Effector CD8-positive, alpha-beta T cell (primary cell): ENCODE measurements at regions not wholly inside any gene's neighbourhood (a gene's known extent, or its start where the extent isn't known, plus 50 kb on each side); places are given as distances from the start of the nearest gene placed in this dataset.

Experiments used
- DNase-seq: peaks from one replicate; lab custom pipeline; 2025; lab: John Stamatoyannopoulos, UW

DNA sequence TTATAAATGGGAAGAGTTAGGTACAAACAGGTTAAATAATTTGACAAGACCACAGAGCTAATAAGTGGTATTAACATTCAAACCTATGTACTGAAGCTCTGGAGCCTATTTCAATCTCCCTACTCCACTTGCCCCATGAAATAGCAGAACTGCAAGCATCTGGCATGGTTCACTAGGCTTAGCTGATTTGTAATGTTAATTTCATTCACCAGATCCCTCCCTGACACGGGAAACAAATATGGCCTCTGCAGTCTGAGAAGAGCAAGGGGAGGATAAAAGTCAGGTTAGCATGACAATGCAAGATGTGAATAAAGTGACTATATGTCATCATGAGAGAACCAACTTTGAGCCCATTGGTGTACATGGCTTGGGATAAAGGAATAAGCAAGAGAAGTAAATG lies 428.8 kb downstream of the BRINP1 start:
- DNase-seq, result no peak

DNA sequence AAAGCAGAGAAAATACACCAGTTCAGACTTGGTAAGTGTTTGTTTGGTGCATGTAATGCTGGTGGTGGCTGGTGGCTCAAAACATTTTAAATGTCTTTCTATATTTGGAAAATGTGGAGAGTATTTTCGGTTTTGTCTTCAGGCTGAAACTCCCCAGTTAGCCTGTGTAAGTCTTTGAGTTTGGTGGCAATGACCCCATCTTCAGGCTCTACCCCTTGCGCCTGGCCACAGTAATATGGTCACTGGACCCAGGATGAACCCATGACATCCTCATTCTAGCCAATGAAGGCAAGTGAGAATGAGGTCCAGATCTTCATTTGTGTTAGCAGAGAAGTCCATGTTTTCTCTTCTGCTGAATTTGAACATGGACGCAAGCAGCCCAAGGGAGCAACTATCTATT lies 422.6 kb downstream of the BRINP1 start:
- no peak for DNase-seq

DNA sequence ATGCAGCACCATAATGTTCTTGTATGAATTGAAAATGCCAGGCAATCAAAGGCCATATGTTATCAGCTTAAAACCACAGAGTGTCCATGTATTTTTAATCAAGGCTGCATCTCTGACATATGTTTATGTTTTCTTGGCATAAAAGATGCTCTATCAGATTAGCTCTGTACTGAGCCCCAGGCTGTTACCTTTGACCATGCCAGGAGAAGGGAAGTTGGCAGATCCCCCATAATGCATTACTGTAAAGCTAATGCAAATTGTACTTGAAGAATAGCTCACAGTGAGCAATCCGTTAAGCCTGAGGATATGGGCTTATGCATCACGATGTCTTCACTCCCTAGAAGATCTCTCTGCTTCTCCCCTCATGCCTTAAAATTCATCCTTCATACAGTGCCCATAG lies 414.4 kb downstream of the BRINP1 start:
- DNase-seq, result no peak

GRCh38 chr9:118957585-118957984 lies 411.6 kb downstream of the BRINP1 start:
- no peak for DNase-seq

GRCh38 chr9:118959366-118959765 lies 409.9 kb downstream of the BRINP1 start:
- no peak for DNase-seq

DNA sequence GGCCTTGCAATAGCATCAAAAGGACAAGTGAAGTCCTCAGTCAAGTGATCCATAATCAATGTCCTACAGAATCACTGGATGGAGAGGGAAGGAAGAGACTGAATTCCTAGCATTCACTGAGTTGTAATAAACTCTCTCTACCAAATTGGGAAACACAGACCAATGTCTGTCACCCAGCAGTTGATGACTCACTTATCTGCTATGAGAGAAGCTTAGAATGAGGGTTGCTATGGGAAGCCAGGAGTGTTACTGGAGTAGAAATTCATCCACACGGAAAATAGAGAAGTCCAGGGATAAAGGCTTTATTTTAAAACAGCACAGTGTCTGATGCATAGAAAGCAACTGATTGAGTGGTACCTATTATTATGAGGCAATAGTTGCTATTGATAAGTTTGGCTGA lies 407.4 kb downstream of the BRINP1 start:
- DNase-seq, result no peak

DNA sequence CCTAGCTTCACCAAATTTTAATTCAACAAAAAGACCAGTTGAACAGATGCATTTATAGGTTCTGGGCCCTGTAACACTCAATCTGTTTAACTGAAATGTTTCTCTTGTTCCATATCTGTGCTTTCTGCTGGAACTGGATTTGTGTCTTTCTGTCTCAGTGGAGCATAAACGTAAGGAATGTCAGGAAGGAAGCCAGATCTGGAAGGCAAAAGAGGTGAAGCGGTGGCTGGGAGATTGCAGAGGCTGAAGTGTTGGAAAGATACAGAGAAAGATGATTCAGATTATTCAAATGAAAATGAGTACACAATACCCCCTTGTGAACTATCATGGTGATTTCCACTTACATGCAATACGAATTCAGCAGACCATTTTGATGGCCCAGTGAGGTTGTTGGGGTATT lies 406.8 kb downstream of the BRINP1 start:
- no peak for DNase-seq

DNA sequence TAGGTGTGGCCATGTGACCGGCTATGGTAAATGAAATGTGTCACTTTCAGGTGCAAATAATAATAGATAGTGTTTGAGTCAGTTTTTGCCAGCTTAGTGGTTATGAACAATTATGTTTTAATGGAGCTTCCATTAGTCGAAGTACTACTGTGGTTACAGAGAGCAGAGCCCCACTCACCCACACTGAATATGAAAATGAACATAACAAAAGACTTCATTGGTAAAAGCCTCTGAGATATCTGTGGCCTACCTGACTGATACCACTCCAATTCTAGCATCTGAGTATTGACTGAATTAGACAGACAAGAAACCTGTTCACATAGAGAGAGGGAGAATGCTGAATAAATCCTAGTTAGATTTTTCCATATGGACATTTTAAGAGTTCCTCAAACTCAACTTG lies 405.6 kb downstream of the BRINP1 start:
- DNase-seq, result no peak

- DNase-seq, result no peak
Measured at GRCh38 chr9:118967901-118968300, 401.3 kb downstream of the BRINP1 start.

- DNase-seq, result no peak
Measured at GRCh38 chr9:118975736-118976135, 393.5 kb downstream of the BRINP1 start.

DNA sequence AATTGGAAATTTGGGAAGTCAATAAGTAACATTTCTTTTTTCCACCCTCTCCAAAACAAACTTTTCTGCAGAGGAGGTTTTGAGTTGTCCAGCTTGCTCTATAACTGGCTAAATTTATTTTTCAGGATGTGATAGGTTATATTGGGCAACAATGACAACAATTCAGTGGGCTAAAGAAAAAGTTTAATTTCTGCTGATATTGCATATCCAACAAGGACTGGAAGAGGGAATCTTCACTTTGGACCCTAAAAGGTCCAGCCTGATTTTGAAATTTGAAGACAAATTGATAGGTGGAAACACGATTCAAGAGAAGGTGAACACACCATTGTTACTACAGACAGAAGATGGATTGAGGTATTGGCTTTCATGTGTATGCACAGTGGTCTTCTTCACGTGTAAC lies 393.1 kb downstream of the BRINP1 start:
- DNase-seq, result no peak

- no peak for DNase-seq
Measured at GRCh38 chr9:118984607-118985006, 384.6 kb downstream of the BRINP1 start.

DNA sequence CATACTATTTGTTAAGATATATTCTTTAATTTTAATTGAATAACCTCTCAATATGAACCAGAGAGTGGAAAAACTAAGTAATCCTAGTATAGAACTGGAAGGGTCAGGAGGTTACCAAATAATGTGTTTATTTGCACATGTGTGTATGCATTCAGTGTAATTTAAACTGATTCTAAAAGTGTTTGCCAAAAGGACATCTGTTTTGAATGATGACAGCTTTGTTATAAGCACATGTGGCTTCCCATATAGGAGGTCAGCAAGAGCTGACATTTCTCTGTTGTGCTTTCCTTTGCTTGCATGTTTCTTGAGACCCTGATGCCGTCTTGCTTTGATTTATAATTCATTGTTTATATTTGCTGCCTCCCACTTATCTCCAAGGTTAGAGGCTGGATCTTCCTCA lies 383.4 kb downstream of the BRINP1 start:
- DNase-seq, result no peak

DNA sequence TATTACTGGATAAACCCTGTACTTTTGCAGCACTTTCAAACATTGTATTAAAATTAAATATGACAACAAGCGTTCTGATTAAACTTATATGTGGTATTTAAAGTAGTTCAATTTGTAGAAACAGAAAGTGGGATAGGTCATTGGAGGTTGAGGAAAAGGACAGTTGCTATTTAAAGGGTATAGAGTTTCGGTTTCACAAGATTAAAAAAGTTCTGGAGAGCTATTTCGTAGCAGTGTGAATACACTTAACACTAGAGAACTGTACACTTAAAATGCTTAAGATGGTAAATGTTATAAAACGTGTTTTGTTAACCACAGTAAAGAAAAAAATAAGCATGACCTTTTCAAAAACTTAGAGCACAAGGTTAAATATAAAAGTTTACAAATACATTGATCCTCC lies 382.1 kb downstream of the BRINP1 start:
- DNase-seq, result no peak

DNA sequence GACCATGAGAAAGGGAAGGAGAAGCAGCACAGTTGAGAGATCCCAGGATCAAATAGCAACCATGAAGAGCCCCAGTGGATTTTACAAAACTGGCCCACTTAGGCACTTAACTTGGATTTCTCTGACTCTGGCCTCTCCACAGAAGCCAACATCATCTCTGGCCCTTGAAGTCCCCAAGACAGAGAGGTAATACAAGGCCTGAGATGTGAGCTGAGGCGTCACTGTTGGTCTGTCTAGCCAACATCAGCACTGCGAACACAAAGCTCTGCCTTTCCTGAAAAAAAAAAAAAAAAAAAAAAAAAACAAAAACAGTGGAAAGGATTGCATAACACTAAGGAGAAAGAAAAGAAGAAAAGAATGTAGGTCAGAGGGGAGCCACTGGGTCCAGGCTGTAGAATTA lies 378.3 kb downstream of the BRINP1 start:
- no peak for DNase-seq

- no peak for DNase-seq
Measured at GRCh38 chr9:118991366-118992285, 377.6 kb downstream of the BRINP1 start.

GRCh38 chr9:118992813-118993794 lies 376.1 kb downstream of the BRINP1 start:
- no peak for DNase-seq

- DNase-seq, result no peak
Measured at GRCh38 chr9:118993965-118994364, 375.3 kb downstream of the BRINP1 start.

GRCh38 chr9:119002491-119002890 lies 366.7 kb downstream of the BRINP1 start:
- no peak for DNase-seq

DNA sequence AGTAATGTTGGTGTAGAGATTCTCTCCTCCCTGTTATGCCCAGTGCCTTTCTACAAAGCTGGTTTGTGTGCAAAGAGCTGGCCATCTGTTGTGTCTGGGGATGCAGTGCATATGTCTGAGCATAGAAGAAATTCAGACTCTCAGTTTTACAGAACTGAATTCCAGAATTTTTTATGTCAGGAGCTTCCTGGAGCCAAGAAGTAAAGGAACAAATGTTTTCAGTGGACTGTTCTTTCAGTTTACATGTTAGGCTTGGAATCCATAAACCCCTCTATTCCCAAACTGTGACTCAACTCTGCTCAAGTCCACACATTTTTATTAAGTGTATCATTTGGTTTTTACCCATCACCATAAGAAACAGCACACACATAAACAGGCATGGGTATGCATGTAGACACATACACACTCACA lies 366.0 kb downstream of the BRINP1 start:
- DNase-seq, result no peak

DNA sequence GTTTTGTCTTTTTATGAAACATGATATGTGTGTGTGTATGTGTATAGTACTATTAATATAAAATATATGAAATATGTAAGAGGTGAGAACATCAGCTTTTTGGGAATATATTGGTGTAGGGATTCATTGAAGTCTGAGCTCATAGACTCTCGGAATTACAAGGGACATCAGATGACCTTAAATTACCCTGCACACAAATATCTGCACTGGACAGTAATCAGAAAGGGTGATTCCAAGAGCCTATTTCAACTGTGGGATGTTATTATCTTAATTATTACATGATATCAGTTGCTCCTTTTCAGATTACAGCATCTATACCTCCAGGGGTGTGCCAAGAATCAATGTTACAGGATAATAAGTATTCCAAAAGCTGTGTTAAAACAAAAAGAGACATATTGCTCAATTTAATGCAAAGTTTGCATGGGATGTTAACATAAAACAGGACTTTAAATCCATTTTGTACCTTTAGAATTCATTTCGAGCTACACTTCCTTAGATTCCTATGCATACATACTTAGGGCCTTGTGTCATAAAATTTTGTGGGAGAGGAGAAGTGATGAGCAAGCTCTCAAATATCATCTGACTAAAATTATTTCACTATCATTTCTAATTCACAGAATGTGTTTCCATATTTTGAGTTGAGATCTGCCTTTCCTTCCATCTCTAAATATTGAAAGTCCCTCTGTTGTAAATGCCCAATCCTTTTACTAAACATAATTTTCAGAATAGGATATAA lies 365.2 kb downstream of the BRINP1 start:
- no peak for DNase-seq

DNA sequence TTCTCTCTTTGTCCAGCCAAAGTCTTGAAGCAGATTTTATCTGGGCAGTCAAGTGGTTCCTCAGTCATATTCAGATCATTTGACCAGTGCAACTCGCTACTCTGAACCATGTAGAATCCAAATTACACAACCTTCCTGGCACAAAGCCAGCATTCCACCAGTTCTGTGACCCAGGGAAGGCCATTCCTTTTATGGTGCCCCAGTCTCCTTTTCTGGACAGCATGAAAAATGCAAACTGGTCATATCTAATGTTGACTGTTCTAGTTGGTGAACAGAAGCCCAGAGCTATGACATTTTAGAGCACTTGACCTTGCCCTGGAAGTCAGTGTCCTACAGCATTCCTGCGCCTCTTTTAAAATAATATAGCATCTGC lies 364.6 kb downstream of the BRINP1 start:
- no peak for DNase-seq
